GM21619 (cell line): ENCODE measurements at regions not wholly inside any gene's neighbourhood (a gene's known extent, or its start where the extent isn't known, plus 50 kb on each side); places are given as distances from the start of the nearest gene placed in this dataset.
"Not testable (repeated sequence)": the region's sequence is repeated elsewhere in the genome, so short reads cannot be mapped to it uniquely, and the experiment has no call there.

Experiments used
- ATAC-seq: cut with Tn5 transposase; IDR thresholded peaks from one replicate; pipeline ENCODE4 v1.9.1; 2021; ENCODE audit not compliant: unreplicated experiment

- no peak for ATAC-seq
Measured at GRCh38 chr16:79909571-79909970, 309.0 kb upstream of the MAF start.

GRCh38 chr16:79903471-79903870, 302.9 kb upstream of the MAF start:
- ATAC-seq = no peak

DNA sequence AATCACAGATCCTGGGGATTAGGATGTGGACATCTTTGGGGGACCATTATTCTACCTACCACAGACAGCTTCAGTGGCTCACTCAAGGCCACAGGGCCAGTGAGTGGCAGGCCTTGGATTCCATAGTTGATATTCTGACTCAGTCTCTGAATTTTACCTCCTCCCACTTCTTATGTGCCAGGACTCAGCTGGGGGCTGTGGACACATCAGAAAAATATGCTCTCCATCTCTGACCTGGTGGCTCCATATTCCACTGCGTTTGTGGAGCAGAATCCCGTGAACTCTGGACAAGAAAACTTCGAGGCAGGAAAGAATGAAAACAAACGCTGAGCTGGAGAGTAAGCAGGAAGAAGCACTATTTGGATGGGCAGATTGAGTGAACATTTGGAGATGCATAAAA, 301.8 kb upstream of the MAF start:
- ATAC-seq = no peak

DNA sequence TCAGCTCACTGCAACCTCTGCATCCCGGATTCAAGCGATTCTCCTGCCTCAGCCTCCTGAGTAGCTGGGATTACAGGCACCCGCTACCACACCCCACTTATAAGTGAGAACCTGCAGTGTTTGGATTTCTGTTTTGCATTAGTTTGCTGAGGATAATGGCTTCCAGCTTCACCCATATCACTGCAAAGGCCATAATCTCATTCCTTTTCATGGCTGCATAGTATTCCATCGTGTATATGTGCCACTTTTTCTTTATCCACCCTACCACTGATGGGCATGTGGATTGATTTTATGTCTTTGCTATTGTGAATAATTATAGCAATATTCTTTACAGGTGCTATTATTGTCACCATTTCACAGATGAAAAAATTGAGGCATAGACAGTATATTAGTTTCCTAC, 301.0 kb upstream of the MAF start:
- no peak for ATAC-seq

DNA sequence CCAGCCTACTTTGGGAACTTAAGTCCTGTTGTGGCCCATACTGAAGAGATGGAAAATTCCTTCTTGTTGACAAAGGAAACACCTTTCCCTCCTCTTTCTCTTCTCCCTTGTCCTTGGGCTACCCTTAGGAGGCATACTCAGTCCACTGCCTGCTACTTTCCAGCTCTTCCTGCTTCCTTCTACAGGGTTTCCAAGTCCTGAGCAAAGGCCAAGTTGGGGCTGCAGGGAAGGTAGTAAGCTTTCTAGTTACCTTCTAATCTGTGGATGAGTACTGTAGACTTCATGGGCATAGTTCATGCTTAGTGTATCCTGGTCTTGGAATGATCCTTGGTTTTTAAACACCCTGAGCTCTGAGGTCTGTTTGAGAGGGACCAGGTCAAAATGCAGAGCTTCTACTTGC, 299.2 kb upstream of the MAF start:
- no peak for ATAC-seq

- ATAC-seq = no peak
Measured at GRCh38 chr16:79899316-79899715, 298.8 kb upstream of the MAF start.

DNA sequence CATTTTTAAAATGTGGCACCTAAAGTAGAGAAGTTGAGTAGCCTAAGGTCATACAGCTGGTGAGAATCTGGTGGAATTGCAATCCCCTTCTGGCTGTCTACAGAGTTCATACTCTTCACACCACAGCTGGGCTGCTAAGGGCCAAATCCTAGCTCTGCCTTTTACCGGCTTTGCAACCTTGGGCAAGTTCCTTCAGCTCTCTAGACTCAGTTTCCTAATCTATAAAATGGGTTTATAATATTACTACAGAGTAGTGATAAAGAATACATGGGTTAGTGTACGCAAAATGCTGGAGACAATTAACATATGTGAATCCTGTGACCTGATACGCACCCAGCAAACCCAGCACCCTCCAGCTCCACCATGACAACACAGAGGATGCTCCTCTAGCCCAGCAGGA, 298.2 kb upstream of the MAF start:
- ATAC-seq = no peak

DNA sequence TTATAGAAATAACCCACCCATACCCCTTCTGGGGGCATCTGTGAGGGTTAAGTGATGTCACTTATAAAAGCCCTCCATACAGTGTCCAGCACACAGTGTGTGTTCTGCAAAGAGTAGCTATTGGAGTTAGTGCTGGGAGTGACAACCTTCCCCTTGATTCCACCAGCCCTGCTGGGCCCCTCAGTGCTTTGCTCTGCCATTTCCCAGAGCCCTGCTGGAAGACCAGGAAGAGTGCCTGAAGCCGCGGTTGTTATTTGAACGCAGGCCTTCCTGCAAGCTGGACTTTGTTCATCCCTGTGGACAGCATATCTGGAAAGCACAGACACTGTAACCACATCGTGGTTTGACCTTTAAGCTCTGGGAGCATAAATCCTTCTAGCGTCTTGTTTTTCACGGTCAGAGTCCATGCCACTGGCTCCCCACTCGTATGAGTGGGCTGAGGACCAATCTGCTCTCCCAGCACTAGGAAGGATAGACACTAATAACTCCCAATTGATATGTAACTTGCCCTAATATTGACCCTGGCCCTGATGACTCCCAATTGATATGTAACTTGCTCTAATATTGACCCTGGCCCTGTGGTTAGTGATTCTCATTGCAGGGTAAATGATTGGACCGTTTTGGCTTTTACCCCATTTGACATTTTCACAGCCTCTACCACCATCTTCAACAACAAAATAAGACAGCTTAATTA, 297.1 kb upstream of the MAF start:
- no peak for ATAC-seq

DNA sequence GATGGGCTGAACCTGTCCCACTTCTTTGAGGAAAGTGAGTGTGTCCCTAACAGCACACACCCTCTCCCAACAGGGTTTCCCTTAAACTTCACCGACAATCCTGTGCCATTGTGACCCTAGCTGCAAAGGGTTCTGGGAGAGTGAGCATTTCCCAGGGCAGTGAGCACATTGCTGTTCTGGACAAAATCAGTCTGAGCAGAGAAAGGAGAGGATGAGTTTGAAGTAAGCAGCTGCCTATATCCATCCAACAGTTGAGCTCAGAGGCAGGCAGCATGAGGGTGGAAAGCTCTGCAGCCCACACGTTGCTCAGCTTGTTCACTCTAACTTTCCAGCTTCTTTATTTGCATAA, 296.5 kb upstream of the MAF start:
- no peak for ATAC-seq

GRCh38 chr16:79895917-79896203, 295.3 kb upstream of the MAF start:
- no peak for ATAC-seq

- no peak for ATAC-seq
Measured at GRCh38 chr16:79895053-79895916, 294.7 kb upstream of the MAF start.

DNA sequence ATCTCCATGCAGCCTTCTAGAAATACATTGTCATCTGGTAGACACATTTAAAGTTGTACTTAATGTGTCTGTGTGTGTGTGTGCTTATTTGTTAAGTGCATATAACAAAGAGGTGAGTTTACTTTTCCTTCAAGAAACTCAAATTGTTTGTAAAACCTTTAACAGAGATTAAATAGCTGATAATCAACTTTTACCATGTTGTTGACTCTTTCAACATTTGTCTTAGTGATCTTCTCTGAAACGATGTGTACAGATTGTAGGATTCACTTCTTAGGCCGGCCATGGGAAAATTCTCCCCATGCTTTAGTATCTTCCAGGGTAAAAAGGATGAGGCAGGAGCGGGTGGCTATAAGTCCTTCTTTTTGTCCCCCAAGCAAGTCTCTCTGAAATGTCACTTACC, 292.9 kb upstream of the MAF start:
- ATAC-seq = no peak

DNA sequence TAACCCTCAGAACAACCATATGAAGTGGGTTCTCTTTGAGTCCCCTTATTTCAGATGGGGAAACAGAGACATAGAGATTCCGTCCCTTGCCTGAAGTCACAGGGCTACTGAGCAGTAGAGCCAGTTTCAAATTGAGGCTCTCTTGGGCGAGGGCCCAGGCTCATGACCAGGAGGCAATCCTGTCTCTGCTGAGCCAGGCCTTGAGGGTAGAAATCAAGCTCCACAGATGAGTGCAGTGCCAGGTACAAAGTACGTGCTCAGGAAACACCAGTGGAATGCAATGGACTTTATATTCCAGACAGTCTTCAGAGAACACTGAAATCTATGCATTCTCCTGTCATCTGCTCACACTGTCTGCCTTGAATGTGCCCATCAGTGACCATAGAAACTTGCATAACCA, 291.7 kb upstream of the MAF start:
- no peak for ATAC-seq

DNA sequence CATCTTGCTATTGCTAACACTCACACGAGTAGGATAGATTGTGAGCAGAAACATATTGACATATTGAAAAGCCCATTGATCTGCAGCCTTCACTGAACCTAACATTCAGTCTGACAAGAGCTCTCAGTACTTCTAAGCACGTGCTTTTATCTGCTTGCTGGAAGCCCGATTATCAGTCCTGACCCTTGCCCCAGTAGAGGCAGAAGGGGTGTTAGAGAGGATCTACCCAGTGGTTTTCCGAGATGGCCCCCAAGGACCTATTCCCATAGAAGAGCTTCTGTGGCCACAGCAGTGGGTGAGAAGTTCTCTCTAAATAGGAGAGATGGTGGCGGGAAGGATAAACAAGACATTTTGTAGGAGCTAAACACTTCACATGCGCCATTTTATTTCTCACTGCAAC, 290.9 kb upstream of the MAF start:
- ATAC-seq = no peak

DNA sequence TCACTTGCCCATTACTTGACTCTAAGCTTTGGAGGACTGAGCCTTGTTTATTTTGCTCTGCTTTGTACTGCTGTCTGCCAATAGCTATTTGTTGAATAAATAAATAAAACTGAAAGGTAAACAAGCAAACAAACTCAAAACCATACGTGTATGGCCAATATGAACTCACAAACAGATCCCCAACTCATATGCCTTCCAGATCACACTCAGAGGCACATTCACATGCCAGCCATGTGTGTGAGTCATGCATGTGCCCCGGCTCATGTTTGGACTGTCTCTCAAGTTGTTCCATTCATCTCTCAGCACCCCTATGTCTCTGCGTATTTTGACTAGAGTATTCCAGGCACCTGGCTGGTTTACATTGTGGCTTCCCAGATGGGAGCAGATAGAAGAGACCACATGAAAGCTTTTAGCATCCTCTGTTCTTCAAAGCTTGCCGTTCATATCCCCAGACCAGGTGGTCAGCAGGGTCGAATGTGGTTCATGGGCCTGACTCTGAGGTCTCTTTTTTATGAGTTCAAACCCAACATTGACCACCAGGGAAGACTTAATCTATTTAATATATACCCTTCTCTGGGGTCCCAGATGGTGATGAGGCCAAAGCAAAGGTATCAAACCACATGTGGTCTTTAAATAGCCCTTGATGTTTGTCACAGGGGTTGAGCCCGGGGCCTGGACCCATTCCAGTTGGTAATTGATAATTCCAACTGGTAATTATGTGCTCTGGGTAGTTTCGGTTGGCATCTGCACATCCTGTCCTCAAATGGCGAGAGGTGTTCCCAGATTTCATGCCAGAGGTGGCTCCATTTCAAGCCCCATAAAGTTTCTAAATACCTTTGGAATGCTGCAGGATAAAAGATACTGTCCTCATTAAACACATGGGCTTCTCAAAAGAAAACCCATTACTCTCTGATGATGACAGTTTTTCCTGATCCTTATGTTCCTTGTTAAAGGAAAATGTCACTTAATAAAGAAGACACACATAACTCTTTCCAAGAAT, 287.3 kb upstream of the MAF start:
- ATAC-seq = no peak

DNA sequence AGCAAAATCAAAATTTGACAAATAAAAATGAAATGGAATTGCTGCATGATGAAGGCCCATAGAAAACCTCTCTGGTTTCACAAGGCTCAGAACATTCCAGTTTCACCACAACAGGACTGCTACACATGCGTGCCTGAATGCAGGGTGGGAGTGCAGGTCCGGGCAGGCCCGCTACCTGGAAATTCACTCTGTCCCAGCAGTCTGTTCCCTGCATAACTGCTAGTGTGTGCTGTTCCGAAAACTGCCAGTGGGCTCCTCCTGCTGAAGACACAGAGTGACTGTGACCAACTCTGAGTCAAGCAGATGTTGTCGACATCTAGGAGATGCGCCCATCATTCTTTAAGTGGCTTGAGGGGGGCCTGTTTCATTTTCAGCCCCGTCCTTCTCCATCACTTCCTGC, 284.8 kb upstream of the MAF start:
- no peak for ATAC-seq

GRCh38 chr16:79883494-79883893, 283.0 kb upstream of the MAF start:
- ATAC-seq = no peak

DNA sequence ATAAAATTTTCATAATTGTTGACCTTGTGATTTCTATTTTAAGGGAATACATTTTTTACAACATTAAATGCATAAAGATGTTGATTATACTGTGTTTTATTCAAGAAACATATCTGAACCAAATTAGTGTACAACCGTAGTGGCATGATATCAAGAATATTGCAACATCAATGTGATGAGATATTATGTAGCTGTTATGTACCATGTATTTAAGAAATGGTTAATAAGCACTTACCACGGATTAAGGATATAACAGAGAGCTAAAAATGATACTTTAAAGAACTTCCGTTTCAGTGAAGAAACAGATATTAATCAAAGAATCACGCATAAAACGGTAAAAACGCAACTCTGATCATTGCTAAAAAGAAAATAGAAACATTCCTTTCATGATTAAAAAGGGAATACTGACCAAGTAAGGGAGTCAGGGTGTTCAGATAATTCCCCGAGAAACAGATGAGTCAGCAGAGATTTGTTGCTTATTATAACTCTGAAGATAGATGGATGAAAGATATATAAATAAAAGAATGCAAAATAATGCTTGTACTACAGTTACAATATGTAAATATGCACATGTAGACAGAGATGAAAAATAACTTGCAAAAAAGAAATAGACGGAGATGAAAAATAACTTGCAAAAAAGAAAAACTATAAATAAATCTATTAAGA, 281.9 kb upstream of the MAF start:
- no peak for ATAC-seq

DNA sequence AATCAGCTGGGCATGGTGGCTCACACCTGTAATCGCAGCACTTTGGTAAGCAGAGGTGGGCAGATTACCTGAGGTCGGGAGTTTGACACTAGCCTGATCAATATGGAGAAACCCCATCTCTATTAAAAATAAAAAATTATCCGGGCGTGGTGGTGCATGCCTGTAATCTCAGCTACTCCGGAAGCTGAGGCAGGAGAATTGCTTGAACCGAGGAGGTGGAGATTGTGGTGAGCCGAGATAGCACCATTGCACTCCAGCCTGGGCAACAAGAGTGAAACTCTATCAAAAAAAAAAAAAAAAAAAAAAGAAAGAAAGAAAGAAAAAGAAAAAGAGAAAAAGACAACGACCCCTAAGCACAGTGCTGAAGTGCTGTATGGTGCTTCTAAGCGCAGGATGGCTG, 280.6 kb upstream of the MAF start:
- not testable (repeated sequence) for ATAC-seq

DNA sequence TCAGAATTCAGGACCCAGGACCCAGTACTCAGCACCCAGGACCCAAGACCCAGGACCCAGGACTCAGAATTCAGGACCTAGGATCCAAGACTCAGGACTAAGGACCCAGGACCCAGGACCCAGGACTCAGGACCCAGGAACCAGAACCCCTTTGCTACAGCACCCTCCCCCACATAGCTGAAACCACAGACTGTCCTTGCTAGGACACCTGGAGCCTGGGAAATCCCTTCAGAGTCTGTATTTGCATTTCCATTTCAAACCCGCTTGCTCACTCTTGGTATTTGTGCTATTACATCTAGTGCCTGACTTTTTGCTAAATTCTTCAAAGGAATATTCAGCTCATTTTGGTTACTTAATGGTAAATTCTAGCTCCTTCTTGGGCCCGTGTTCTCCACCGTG, 275.8 kb upstream of the MAF start:
- ATAC-seq = no peak

- ATAC-seq = no peak
Measured at GRCh38 chr16:79874391-79874790, 273.9 kb upstream of the MAF start.
